ENCODE measurements at regions not wholly inside any gene's neighbourhood (a gene's known extent, or its start where the extent isn't known, plus 50 kb on each side); places are given as distances from the start of the nearest gene placed in this dataset.

DNA sequence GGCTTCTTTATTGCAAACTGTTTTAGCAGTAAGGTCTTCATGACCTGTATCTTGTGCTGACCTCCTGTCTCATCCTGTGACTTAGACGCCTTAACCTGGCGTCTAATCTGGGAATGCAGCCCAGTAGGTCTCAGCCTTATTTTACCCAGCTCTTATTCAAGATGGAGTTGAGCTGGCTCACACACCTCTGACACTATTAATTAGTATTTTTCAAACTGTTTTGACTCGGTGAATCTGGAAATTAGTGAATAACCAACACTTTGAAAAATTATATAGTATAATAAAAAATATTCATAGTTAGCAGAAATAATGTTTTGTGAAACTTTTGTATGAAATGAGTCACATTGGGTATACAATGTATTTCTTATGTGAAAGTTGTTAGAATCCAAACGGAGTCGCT lies 189.4 kb downstream of the PDGFRA start:
- TF ChIP-seq POLR2A (IDR thresholded peaks at IDR 0.05), result no peak
- TF ChIP-seq, protein P1, sequence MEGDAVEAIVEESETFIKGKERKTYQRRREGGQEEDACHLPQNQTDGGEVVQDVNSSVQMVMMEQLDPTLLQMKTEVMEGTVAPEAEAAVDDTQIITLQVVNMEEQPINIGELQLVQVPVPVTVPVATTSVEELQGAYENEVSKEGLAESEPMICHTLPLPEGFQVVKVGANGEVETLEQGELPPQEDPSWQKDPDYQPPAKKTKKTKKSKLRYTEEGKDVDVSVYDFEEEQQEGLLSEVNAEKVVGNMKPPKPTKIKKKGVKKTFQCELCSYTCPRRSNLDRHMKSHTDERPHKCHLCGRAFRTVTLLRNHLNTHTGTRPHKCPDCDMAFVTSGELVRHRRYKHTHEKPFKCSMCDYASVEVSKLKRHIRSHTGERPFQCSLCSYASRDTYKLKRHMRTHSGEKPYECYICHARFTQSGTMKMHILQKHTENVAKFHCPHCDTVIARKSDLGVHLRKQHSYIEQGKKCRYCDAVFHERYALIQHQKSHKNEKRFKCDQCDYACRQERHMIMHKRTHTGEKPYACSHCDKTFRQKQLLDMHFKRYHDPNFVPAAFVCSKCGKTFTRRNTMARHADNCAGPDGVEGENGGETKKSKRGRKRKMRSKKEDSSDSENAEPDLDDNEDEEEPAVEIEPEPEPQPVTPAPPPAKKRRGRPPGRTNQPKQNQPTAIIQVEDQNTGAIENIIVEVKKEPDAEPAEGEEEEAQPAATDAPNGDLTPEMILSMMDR (IDR thresholded peaks at IDR 0.05), result no peak
